Epithelial cell of esophagus (primary cell): ENCODE measurements at regions not wholly inside any gene's neighbourhood (a gene's known extent, or its start where the extent isn't known, plus 50 kb on each side); places are given as distances from the start of the nearest gene placed in this dataset.

Source experiments
- DNase-seq: peaks from one replicate; pipeline ENCODE4 v3.0.0; 2010; ENCODE audit warnings: low read depth
- H3K4me3 ChIP-seq: 2 replicates; pipeline ENCODE4 v1.5.1; 2011; ENCODE audit warnings: mild to moderate bottlenecking, low read length, control low read depth
- TF ChIP-seq, protein P1 (sequence below): IDR thresholded peaks from 2 replicates; pipeline ENCODE4 v1.5.1; 2011; ENCODE audit warnings: low read depth, mild to moderate bottlenecking, low read length, control low read depth, inconsistent platforms; ENCODE audit not compliant: insufficient read depth; ENCODE audit errors: missing control alignments

DNA sequence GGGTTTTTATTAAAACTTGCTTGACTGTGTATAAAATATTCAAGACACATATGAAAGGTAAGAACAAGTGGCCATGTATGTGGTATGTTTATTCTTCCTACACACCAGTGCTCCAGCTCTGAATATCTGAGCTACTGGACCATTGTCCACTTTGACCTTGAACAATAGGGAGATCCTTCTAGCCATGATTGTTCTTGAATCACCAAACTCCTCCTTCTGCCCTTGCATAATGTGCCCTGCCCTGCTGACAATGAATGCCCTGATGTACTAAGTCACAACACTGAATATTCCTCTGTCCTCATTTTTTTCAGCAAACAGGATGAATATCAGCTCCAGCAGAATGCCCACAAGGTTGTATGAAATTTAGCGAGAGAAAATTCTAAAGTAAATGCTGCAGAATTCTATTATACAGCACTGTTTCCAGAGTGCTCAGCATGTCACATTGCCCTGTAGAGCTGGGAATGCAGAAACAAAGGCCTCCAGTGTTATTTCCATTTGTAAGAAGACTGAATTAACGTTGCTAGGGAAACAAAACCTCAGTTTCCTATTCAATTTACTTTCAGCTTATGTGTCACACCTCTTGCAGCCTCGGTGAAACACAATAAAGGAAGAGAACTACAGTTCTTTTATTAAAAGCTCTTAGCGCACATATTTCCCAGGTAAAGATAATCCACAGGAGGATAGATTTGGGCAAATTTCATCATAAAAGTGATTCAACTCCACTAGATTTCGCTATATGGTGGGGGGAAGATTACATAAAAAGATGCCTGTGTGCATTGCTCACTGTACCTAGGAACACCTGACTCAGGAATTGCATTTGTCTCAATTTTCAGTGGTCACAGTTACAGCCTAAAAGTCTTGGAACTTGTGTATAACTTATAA is 187.4 kb upstream of the ATP1B1 start:
- TF ChIP-seq, protein P1, sequence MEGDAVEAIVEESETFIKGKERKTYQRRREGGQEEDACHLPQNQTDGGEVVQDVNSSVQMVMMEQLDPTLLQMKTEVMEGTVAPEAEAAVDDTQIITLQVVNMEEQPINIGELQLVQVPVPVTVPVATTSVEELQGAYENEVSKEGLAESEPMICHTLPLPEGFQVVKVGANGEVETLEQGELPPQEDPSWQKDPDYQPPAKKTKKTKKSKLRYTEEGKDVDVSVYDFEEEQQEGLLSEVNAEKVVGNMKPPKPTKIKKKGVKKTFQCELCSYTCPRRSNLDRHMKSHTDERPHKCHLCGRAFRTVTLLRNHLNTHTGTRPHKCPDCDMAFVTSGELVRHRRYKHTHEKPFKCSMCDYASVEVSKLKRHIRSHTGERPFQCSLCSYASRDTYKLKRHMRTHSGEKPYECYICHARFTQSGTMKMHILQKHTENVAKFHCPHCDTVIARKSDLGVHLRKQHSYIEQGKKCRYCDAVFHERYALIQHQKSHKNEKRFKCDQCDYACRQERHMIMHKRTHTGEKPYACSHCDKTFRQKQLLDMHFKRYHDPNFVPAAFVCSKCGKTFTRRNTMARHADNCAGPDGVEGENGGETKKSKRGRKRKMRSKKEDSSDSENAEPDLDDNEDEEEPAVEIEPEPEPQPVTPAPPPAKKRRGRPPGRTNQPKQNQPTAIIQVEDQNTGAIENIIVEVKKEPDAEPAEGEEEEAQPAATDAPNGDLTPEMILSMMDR = no peak
- H3K4me3 ChIP-seq = no peak overlapping the region
- DNase-seq = peak; percentile 82

GRCh38 chr1:168920456-168921094 is 185.9 kb upstream of the ATP1B1 start:
- peak; percentile 87 for DNase-seq
- no peak overlapping the region for H3K4me3 ChIP-seq
- TF ChIP-seq, protein P1 = no peak

DNA sequence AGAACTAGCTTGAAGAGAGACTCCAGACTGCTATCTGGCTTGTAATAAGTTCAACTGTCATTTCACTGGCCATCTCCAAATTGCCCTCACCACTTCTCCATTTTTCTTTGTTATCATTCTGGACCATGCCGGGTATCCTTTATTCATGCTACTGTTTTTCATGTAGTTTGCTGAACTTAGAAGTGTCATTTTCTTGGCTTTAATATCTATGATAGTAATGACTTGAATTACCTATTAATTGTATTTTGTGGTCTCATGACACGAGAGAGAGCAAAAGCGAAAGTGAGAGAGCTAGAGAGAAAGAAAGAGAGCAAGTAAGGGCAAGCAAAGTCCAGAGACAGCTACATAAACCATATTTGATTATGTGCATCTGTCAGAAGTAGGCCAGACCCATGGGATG is 184.9 kb upstream of the ATP1B1 start:
- no peak overlapping the region for H3K4me3 ChIP-seq
- no peak for DNase-seq
- TF ChIP-seq, protein P1 = no peak

DNA sequence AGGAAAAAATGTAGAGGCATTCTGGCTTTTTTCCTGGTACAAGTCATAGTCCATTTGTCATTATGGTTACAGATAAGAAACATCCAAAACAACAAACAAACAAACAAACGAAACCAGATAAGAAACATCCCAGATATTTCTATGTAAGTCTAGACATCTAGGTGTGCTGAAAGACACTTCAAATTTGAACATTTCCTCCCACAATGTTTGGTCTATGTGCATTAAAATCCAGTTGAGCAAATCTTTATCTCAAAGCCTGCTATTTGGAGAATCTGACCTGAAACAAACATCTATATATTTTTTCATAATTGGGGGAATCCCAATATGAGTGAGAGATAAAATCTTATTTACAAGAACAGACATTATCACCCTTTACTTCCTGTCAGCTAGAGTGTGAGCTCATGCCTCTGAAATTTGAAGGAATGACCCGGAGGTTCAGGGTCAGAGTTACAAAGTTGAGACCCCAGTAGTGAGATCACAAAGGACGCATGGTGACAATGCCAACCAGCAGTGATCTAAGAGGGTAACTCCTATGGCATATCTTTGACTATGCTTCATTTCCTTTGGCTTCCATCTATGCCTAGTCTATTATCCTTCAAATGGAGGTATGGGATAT is 182.9 kb upstream of the ATP1B1 start:
- DNase-seq = no peak
- TF ChIP-seq, protein P1 = no peak
- H3K4me3 ChIP-seq = no peak overlapping the region

DNA sequence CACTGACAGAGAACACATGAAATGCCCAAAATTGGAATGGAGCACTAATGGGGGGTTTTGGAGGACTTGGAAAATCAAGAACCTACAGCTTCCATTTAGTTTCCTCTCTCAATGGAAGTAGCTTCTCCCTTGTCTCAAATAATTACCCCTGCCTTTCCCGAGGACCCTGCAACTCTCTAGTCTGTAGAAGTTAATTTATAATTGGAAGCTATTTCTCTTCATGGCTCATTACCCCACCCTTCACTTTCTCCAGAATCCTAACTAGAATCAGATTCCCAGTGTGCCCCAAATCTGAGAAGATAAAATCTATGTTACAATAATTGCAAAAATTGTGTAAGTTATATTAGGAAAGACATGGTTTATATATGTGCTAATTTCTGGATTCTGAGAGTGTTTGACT is 181.5 kb upstream of the ATP1B1 start:
- no peak overlapping the region for H3K4me3 ChIP-seq
- TF ChIP-seq, protein P1 = no peak
- no peak for DNase-seq

GRCh38 chr1:168926236-168926635 is 180.3 kb upstream of the ATP1B1 start:
- no peak overlapping the region for H3K4me3 ChIP-seq
- TF ChIP-seq, protein P1 = no peak
- DNase-seq = no peak
